ENCODE measurements at regions not wholly inside any gene's neighbourhood (a gene's known extent, or its start where the extent isn't known, plus 50 kb on each side); places are given as distances from the start of the nearest gene placed in this dataset.

GRCh38 chr20:57940376-57940775 lies 230.6 kb upstream of the PMEPA1 start:
- H3K4me2 ChIP-seq (ENCODE audit: low read length), result no peak overlapping the region
- H3K79me2 ChIP-seq (ENCODE audit: insufficient read depth, low read length), result no peaks in the 10 kb centered on the region
- H3K27me3 ChIP-seq (ENCODE audit: insufficient read depth, low read length), result 0 out of 2 replicates have a peak, but pooled peaks cover 2% of the 10 kb centered on the region
- H3K4me3 ChIP-seq (ENCODE audit: low read depth, low read length, poor library complexity, severe bottlenecking), result no peak overlapping the region
- no peaks in the 10 kb centered on the region for H3F3A ChIP-seq (ENCODE audit: insufficient read depth, low read length)
- no peak overlapping the region for H3K27ac ChIP-seq (ENCODE audit: low read depth, low read length, poor library complexity, severe bottlenecking)
- no peaks in the 10 kb centered on the region for H3K9me3 ChIP-seq (ENCODE audit: low read length)
- TF ChIP-seq EZH2 (IDR thresholded peaks at IDR 0.05; ENCODE audit: borderline replicate concordance, low read length) (no peak), CTCF (IDR thresholded peaks at IDR 0.05; ENCODE audit: low read length) (no peak)
- no peaks in the 10 kb centered on the region for H3K9me2 ChIP-seq (ENCODE audit: low read depth, low read length)
- no peaks in the 10 kb centered on the region for H3K36me3 ChIP-seq (ENCODE audit: insufficient read depth, low read length)
- no peak overlapping the region for H2AFZ ChIP-seq (ENCODE audit: low read length)
- H3K9ac ChIP-seq (ENCODE audit: low read length), result no peak overlapping the region
- H4K20me1 ChIP-seq (ENCODE audit: insufficient read depth, low read length), result no peaks in the 10 kb centered on the region
- no peaks in the 10 kb centered on the region for H3K4me1 ChIP-seq (ENCODE audit: insufficient read depth, low read length, severe bottlenecking)

- no peaks in the 10 kb centered on the region for H3K79me2 ChIP-seq (ENCODE audit: insufficient read depth, low read length)
- no peaks in the 10 kb centered on the region for H3K9me2 ChIP-seq (ENCODE audit: low read depth, low read length)
- no peaks in the 10 kb centered on the region for H3K36me3 ChIP-seq (ENCODE audit: insufficient read depth, low read length)
- H3F3A ChIP-seq (ENCODE audit: insufficient read depth, low read length), result no peaks in the 10 kb centered on the region
- H3K4me2 ChIP-seq (ENCODE audit: low read length), result no peak overlapping the region
- H3K4me1 ChIP-seq (ENCODE audit: insufficient read depth, low read length, severe bottlenecking), result no peaks in the 10 kb centered on the region
- no peak overlapping the region for H3K9ac ChIP-seq (ENCODE audit: low read length)
- no peak overlapping the region for H3K4me3 ChIP-seq (ENCODE audit: low read depth, low read length, poor library complexity, severe bottlenecking)
- no peaks in the 10 kb centered on the region for H4K20me1 ChIP-seq (ENCODE audit: insufficient read depth, low read length)
- TF ChIP-seq EZH2 (IDR thresholded peaks at IDR 0.05; ENCODE audit: borderline replicate concordance, low read length) (no peak), CTCF (IDR thresholded peaks at IDR 0.05; ENCODE audit: low read length) (no peak)
- H2AFZ ChIP-seq (ENCODE audit: low read length), result no peak overlapping the region
- H3K27me3 ChIP-seq (ENCODE audit: insufficient read depth, low read length), result 0 out of 2 replicates have a peak, but pooled peaks cover 2% of the 10 kb centered on the region
- H3K9me3 ChIP-seq (ENCODE audit: low read length), result no peaks in the 10 kb centered on the region
- no peak overlapping the region for H3K27ac ChIP-seq (ENCODE audit: low read depth, low read length, poor library complexity, severe bottlenecking)
These were observed 229.7 kb upstream of the PMEPA1 start for GRCh38 chr20:57939499-57939898.

- Histone ChIP-seq H3K4me1 (ENCODE audit: insufficient read depth, low read length, severe bottlenecking) (no peaks in the 10 kb centered on the region), H3K4me2 (ENCODE audit: low read length) (no peak overlapping the region), H3K9me2 (ENCODE audit: low read depth, low read length) (no peaks in the 10 kb centered on the region), H3F3A (ENCODE audit: insufficient read depth, low read length) (no peaks in the 10 kb centered on the region), H2AFZ (ENCODE audit: low read length) (no peak overlapping the region), H3K36me3 (ENCODE audit: insufficient read depth, low read length) (no peaks in the 10 kb centered on the region), H4K20me1 (ENCODE audit: insufficient read depth, low read length) (no peaks in the 10 kb centered on the region), H3K27ac (ENCODE audit: low read depth, low read length, poor library complexity, severe bottlenecking) (no peak overlapping the region), H3K9ac (ENCODE audit: low read length) (no peak overlapping the region), H3K27me3 (ENCODE audit: insufficient read depth, low read length) (no peaks in the 10 kb centered on the region), H3K4me3 (ENCODE audit: low read depth, low read length, poor library complexity, severe bottlenecking) (no peak overlapping the region), H3K9me3 (ENCODE audit: low read length) (no peaks in the 10 kb centered on the region), H3K79me2 (ENCODE audit: insufficient read depth, low read length) (no peaks in the 10 kb centered on the region)
- TF ChIP-seq EZH2 (IDR thresholded peaks at IDR 0.05; ENCODE audit: borderline replicate concordance, low read length) (no peak), CTCF (IDR thresholded peaks at IDR 0.05; ENCODE audit: low read length) (0 out of 2 replicates have a peak, but pooled peaks have one; percentile 8)
These were observed 228.6 kb upstream of the PMEPA1 start for GRCh38 chr20:57938158-57939108.

All from OCI-LY1 (cell line).